ENCODE measurements at regions not wholly inside any gene's neighbourhood (a gene's known extent, or its start where the extent isn't known, plus 50 kb on each side); places are given as distances from the start of the nearest gene placed in this dataset.

DNA sequence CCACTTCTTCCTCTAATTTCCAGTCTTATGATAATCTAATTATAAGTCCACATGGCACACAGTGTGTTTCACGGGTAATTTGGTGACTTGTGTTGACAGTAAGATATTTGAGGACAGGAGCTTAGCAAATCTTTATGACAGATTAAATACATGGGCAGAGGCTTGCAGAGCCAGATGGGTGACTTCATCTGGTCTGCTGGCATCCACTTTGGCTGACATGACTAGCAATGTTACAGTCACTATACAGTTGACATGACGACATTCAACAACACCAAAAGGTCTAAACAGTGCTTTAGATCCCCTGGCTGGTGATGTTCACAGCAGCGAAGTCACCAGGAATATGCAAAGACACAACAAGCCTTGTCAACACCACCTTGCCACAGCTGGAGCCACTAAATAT, 147.2 kb downstream of the ETS2 start:
- no peak for DNase-seq

DNA sequence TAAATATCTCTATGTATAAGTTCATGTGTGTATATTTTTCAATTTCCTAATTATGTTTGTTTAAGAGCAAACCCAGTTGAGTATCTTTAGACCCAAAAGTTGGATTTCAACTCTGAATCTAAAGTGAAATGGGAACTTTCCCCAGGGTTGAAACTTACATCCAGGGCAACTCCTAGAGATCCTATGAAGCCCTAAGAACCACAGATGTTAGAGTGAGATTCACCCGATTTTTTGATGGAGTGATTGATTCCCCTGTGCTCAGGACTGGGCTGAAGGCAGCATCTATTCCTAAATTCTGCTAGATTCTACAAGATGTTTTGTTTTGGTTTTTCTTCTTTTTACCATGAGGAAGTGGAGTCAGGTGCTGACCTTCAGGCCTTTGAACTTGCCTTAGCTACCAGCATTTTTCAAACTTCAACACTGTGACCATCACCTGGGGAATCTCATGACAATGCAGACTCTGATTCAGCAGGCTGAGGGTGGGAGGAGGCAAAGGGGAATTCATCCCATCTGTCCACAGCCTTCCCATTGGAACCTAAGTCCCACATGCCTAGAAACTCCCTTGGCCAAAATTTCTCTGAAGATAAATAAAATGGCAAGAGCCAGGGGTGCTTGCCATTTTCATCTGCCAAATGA, 145.5 kb downstream of the ETS2 start:
- no peak for DNase-seq

DNA sequence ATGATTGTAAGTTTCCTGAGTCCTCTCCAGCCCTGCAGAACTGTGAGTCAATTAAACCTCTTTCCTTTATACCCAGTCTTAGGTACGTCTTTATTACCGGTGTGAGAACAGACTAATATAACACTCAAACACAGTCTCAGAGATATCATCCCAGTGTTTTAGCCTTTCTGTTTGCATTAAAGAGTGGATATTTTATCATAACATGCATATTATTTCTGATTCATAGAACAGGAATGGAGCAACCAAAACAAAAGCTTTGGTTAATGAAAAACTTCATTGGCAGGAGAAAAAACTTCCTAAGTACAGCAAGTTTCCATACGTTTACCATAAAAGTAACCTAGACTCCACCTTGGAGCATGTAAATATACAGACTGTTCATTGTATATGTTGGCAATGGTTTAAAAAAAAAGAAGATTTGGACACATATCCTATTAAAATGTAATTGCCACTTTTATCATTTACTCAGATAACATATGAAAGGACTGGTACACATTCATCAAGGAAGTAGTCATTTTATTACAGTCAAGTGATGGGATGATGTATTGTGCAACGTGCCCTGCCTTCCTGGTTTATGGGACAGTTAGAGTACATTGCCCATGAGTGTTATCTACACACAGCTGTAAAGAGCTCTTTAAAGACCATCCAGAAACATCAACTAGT, 144.8 kb downstream of the ETS2 start:
- no peak for DNase-seq

GRCh38 chr21:38949070-38949380, 143.3 kb downstream of the ETS2 start:
- DNase-seq = no peak

GRCh38 chr21:38948377-38949069, 142.8 kb downstream of the ETS2 start:
- DNase-seq = no peak

- DNase-seq = no peak
These were observed 140.0 kb downstream of the ETS2 start for GRCh38 chr21:38945545-38946245.

DNA sequence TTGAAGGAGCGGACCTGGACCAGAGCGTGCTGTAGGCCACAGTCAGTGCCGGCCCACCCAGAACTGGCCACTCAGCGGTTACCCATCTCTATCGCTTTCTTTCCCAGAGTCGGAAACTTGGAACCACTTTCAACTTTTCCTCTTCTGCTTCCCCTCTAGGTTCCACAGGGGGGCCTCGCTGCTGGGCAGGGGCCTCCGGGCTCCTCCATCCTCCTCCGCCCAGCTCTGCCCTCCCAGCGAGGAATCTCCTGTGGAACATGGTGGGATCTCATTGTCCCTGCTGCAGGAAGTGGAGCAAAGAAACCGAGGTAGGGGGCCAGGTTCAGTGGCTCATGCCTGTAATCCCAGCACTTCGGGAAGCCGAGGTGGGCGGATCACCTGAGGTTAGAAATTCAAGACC, 139.2 kb downstream of the ETS2 start:
- DNase-seq = no peak

DNA sequence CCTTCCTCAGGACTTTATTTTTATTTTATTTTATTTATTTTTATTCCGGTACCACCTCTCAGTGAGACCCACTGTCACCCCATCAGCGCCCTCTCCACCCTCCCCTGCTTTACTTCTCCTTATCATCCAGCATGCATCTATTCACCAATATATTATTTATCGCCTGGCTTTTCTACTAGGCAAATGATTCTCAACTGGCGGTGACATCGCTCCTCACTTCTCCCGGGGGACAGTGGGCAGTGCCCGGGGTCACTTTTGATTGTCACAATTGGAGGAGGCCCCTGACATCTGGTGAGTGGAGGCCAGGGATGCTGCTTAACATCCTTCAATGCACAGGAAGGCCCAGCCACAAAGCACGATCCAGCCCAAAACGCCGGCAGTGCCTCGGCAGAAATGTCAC, 138.7 kb downstream of the ETS2 start:
- DNase-seq = no peak

GRCh38 chr21:38942748-38943211, 137.1 kb downstream of the ETS2 start:
- DNase-seq = no peak

- DNase-seq = no peak
These were observed 133.0 kb downstream of the ETS2 start for GRCh38 chr21:38938769-38939168.

DNA sequence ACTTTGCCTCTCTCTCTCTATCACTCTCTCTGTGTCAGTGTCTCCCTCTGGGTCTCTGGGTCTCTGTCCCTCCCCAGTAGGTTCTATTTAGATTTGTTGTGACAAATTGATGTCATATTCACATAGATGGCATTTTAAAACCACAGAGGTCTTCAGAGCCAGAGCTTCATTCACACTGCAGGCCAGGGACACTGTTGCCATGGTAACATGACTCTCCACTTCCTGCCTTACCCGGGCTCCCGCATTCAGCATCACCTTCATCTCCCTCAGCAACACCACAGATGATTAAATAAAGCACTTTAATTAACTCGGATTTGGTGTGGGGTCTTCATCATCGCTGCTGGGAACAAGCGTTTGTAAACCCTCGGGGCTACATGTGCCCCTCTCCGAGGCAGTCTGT, 132.6 kb downstream of the ETS2 start:
- no peak for DNase-seq

GRCh38 chr21:38937844-38938243, 132.1 kb downstream of the ETS2 start:
- no peak for DNase-seq

GRCh38 chr21:38937286-38937790, 131.6 kb downstream of the ETS2 start:
- DNase-seq = no peak

DNA sequence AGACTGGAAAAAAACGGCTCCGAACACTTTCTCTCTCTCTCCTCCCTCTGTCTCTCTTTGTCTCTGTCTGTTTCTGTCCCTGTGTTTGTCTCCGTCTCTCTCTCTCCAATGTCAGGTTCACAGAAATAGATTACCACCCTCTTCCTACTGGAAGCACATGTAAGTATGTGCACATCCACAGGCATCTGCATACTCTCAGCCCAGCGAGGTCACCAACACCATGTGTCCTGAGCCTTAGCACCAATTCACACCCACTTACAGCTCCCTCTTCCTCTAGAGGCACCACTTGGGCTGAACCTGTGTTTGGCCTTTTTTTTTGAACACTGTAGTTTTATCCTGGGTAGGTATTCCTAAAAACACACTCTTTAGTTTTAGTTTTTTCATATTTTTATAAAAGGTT, 130.5 kb downstream of the ETS2 start:
- DNase-seq = no peak

GRCh38 chr21:38933731-38934130, 128.0 kb downstream of the ETS2 start:
- DNase-seq = no peak

DNA sequence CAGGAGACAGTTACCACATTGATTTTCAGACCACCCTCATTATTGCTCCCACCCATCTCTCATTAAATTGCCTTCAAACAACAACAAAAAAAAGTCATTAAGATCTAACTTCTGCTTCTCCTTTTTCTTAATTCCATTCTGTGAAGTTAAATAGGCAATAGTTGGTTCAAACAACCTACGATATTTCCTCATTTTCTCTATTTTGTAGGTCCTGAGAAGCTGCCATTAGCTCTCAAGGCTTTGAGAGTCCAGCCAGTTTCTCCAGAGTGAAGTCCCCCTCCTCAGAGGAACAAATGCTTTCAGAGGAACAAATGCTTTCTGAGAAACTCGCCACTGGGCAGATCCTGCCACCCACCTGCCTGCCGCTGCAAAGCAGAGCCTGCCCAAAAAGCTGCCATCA, 125.6 kb downstream of the ETS2 start:
- DNase-seq = no peak

GRCh38 chr21:38930853-38931252, 125.1 kb downstream of the ETS2 start:
- no peak for DNase-seq

DNA sequence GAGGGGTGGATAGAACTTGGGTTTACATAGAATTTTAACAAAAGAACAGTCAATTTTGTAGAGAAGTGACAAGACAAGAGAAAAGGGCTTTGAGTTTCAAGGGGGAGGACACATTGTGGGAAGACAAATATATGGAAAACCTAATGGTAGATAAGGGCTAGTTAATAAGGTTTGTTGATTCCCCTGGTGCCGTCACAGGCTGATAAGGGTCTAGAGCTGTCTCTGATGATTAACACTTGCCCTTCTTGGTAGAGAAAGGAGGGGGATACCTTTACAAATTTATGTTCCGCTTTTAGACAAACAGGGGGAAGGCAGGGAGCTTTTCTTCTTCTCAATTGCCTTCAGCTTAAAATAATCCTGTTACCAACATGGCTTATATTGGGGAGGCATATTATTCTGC, 124.3 kb downstream of the ETS2 start:
- no peak for DNase-seq

DNA sequence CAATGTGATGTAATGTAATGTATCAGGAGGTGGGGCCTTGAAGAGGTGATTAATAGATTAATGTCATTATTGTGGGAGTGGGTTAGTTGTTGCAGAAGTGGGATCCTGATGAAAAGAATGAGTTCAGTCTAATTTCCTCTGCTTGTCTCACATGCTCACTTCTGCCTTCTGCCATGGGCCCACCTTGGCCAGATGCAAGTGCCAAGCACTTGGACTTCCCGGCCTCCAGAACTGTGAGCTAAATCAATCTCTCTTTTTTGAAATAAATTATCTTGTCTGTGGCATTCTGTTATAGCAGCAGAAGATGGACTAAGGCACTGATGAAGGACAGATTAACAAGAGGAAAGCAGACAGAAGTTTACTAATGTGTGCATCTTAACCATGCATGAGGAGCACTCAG, 123.9 kb downstream of the ETS2 start:
- DNase-seq = no peak

DNA sequence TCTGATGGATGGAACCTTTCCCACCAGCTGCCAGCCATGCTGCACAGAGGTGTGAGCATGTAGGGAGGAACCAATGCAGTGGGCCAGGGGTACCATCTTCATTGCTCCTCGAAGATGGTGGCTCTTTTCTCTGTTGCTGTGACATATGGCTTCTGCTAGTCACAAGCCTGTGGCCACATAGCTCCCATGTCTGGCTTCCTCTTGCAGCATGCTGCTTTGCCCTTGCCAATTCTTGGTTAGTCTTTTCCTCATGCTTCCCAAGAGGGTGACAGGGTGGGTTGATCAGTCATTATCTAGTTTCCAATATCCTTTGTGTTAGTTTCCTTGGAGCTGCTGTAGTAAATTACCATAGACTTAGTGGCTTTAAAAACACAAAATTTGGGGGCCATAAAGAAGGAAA, 123.4 kb downstream of the ETS2 start:
- DNase-seq = no peak

DNA sequence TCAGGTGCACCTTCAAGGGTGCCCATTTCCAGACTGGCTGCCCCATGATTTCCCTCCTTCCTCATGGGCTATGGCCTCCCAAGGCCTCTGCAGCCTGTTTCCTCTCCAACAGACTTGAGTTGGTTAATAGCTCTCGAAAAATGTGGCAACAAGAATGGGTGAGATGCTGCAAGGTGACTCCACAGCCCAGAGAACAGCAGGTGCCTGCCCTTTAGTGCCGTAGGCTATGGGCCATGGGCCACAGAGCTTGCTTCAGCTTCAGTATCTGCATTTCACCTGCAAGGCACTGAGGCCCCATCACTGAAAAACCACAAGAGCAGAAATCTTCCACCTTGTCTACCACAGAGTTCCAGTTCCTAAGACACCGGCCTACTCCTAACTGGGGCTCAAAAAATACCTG, 122.0 kb downstream of the ETS2 start:
- no peak for DNase-seq

- no peak for DNase-seq
These were observed 120.2 kb downstream of the ETS2 start for GRCh38 chr21:38925923-38926322.

DNA sequence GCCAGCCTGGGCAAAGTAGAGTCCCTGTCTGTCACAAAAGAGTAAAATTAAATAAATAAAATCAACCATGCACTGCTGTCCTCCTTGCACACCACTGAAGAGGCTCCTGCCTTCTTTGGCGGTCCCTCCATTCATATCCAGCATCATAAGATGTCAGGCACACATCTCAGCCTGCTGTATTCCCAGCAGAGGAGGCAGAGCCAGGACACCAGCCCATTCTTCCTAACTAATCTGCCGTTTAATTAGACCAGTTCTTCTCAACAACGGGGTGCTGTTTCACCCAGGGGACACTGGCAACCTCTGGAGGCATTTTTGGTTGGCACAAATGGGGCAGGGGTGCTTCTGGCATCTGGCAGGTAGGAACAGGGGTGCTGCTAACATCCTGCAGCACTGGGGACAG, 119.7 kb downstream of the ETS2 start:
- no peak for DNase-seq

GRCh38 chr21:38924954-38925353, 119.2 kb downstream of the ETS2 start:
- DNase-seq = no peak

Data from stimulated activated CD8-positive, alpha-beta memory T cell treated with anti-CD3 and anti-CD28 coated beads, Interleukin-4, amount 100 ng/mL, for 48 hours (primary cell).